GM19043 (cell line): ENCODE measurements at regions not wholly inside any gene's neighbourhood (a gene's known extent, or its start where the extent isn't known, plus 50 kb on each side); places are given as distances from the start of the nearest gene placed in this dataset.

ENCODE experiments used
- ATAC-seq: cut with Tn5 transposase; IDR thresholded peaks from one replicate; pipeline ENCODE4 v1.9.1; 2021; ENCODE audit warnings: low read depth; ENCODE audit not compliant: unreplicated experiment

DNA sequence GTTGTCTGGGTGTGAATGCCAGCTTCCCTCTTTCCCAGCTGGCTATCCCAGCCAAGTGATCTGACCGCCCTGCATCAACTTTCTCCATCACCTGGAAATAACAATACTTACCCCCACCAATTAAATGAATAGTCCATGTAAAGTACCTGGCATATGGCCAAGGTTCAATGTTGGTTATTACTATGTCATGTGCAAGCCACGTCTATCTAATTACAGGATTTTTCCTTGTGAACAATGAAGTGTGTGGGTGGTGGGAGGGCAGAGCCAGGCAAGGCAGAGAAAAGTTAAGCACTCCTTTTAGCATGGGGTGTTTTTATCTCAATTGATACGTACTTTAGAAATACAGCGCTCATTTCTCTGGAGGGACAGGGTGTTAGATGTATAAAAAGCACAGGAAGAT, 121.1 kb downstream of the NHLRC3 start:
- ATAC-seq: no peak

- ATAC-seq: no peak
These were observed 121.7 kb downstream of the NHLRC3 start for GRCh38 chr13:39159846-39160370.

- no peak for ATAC-seq
These were observed 128.8 kb downstream of the NHLRC3 start for GRCh38 chr13:39167018-39167417.

- ATAC-seq: no peak
These were observed 132.5 kb downstream of the NHLRC3 start for GRCh38 chr13:39170711-39171110.

DNA sequence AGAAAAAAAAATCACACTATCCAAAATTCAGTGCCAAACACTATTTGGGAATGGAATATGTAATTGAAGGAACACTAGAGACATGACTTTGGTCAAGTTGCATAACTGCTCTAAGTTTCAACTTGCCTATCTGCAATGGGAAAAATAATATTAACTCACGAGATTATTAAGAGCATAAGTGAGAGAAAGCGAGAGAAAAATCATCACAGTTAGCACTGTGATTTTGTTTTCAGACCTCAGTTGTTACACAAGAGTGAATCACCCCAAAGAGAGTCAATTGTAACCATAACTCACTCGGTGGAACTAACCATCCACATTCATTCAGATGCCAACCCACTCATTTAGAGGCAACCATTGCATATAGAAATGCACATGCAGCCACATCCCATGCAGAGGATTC, 147.1 kb downstream of the NHLRC3 start:
- no peak for ATAC-seq

DNA sequence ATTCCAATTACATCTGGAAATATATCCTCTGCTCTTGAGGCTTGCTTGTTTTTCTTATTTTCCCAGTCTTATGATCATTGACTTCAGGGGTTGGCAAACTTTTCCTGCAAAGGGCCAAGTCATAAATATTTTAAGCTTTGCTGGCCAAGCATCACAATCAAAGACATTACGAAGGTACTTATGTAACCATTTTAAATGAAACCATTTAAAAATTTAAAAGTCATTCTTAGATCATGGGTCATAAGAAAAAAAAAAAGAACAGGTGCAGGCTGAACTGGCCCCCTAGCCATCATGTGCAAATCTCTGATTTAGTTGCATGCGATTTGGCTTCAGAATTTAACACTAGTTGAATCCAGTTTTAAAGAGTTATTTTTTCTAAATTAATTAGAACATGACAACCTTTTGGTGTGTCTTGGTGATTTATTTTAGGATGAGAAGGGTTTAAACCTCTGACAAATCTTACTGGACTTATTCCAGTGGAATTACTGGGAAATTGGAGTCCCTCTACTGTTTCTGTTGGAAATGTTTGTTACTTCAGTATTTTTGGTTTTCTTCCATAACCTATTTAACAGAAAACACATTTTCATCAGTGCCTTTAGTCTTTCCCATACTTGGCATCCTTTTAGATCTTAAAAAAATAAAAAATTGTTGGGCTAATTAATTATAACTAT, 148.1 kb downstream of the NHLRC3 start:
- no peak for ATAC-seq

GRCh38 chr13:39189778-39190177, 151.5 kb downstream of the NHLRC3 start:
- ATAC-seq: no peak

GRCh38 chr13:39196965-39197646, 158.8 kb downstream of the NHLRC3 start:
- ATAC-seq: no peak

GRCh38 chr13:39197647-39198007, 159.4 kb downstream of the NHLRC3 start:
- no peak for ATAC-seq

DNA sequence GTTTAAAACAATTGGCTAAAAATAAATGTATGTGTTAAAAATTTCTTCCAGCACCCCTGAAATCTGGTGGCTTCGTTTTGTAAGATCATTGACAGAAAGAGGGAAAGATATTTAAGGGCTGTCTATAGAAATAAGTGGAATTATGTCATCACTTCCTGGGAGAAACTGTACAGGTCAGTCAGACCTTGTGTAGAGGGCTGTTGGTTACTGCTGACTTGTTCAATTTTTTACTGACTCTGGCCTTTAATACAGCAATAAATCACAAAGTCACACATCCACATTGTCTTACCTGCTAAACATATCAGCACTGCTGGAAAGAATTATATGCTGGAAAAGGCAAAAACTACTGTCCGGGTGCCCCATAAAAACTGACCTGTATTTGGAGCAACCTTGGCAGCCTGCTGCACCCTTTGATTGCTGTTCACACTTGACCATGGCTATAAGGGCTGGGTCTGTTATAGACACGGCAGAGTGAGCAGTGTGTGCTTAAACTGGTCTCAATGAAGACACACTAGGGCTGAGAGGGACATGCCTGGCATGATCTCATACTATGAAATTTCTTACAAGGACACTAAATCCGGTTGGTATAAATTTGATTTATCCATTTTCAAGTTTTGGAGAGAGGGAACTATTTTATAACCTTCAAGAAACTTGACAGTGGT, 162.1 kb downstream of the NHLRC3 start:
- ATAC-seq: no peak

GRCh38 chr13:39201180-39201579, 162.9 kb downstream of the NHLRC3 start:
- no peak for ATAC-seq

DNA sequence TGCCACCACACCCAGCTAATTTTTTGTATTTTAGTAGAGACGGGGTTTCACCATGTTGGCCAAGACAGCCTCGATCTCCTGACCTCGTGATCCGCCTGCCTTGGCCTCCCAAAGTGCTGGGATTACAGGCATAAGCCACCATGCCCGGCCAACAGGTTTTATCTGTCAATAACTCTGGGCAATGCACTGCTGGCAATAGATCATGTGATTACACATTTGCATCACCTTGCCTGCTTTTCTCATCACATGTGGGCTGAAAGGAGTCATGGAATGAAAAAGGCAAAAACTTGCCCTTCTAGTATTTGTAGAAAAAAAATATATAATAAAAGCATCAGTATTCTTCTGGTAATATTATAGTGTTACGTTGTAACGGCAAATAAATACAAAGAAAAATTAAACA, 164.5 kb downstream of the NHLRC3 start:
- no peak for ATAC-seq

- no peak for ATAC-seq
These were observed 170.4 kb downstream of the NHLRC3 start for GRCh38 chr13:39208636-39209035.

GRCh38 chr13:39209731-39210531, 171.7 kb downstream of the NHLRC3 start:
- no peak for ATAC-seq

DNA sequence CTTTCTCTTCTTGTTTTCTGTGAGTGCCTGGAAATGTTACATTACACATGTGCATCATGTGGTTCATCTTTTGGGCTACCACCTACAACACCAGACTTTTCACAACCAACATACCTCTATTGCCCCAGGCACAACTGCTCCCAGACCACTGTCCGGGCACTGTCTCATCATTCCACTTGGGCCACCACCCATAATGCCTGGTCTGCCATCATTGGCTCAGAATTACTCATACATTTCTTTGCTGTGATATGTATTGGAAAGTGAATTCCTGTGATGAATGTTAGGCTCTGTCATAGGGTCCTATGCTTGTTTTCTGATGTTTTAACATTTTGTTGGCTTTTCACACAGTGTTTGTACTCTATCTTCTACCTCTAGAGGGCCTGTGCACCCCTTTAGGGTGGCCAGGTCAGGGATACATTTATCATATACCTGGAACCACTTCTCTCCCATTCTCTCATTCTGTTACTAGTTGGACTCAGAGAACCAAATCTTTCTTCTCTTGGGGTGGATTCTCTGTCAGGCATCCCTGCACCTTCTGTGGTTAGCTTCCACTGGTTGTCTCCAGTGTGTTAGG, 172.8 kb downstream of the NHLRC3 start:
- ATAC-seq: no peak

GRCh38 chr13:39215971-39216370, 177.7 kb downstream of the NHLRC3 start:
- no peak for ATAC-seq

DNA sequence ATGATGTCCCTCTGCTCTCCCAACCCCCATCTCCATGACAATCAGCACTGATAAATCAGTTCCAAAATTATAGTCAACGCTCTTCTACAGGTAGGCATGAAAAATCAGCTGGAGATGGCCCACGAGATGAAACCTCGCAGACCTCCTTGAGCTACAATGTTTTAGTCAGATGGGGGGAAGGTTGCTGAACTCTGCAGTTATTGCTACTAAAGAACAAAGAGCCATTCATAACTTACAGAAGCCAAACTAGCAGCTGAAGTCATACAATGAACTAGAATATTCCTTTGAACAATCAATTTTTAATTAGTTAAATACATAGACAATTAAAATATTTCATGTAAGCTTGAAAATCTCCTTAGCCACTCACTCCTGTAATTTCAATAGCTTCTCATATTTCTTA, 179.2 kb downstream of the NHLRC3 start:
- ATAC-seq: no peak

- ATAC-seq: no peak
These were observed 186.5 kb downstream of the NHLRC3 start for GRCh38 chr13:39224671-39225240.

- ATAC-seq: no peak
These were observed 187.6 kb downstream of the NHLRC3 start for GRCh38 chr13:39225860-39226259.

- ATAC-seq: no peak
These were observed 188.1 kb downstream of the NHLRC3 start for GRCh38 chr13:39226359-39226758.
